ENCODE measurements at regions not wholly inside any gene's neighbourhood (a gene's known extent, or its start where the extent isn't known, plus 50 kb on each side); places are given as distances from the start of the nearest gene placed in this dataset.

- DNase-seq: no peak
Observed at GRCh38 chr6:94372229-94372628, 952.9 kb upstream of the EPHA7 start.

GRCh38 chr6:94367316-94367715 lies 948.0 kb upstream of the EPHA7 start:
- DNase-seq: no peak

- DNase-seq: no peak
Observed at GRCh38 chr6:94362061-94362864, 942.9 kb upstream of the EPHA7 start.

GRCh38 chr6:94361304-94362060 lies 942.1 kb upstream of the EPHA7 start:
- no peak for DNase-seq

GRCh38 chr6:94357381-94357980 lies 938.1 kb upstream of the EPHA7 start:
- DNase-seq: no peak

GRCh38 chr6:94350833-94351232 lies 931.5 kb upstream of the EPHA7 start:
- DNase-seq: no peak

GRCh38 chr6:94349227-94349626 lies 929.9 kb upstream of the EPHA7 start:
- DNase-seq: no peak

GRCh38 chr6:94344866-94345265 lies 925.5 kb upstream of the EPHA7 start:
- no peak for DNase-seq

- no peak for DNase-seq
Observed at GRCh38 chr6:94341173-94341572, 921.8 kb upstream of the EPHA7 start.

- DNase-seq: no peak
Observed at GRCh38 chr6:94323853-94324252, 904.5 kb upstream of the EPHA7 start.

- peak in 1 of 3 donors; percentile 8 for DNase-seq
Observed at GRCh38 chr6:94300424-94301144, 881.2 kb upstream of the EPHA7 start.

- no peak for DNase-seq
Observed at GRCh38 chr6:94289131-94289530, 869.8 kb upstream of the EPHA7 start.

- no peak for DNase-seq
Observed at GRCh38 chr6:94278146-94278545, 858.8 kb upstream of the EPHA7 start.

- no peak for DNase-seq
Observed at GRCh38 chr6:94272327-94272726, 853.0 kb upstream of the EPHA7 start.

GRCh38 chr6:94270091-94270948 lies 851.0 kb upstream of the EPHA7 start:
- DNase-seq: no peak

GRCh38 chr6:94269256-94269655 lies 849.9 kb upstream of the EPHA7 start:
- DNase-seq: no peak

GRCh38 chr6:94260765-94261164 lies 841.4 kb upstream of the EPHA7 start:
- DNase-seq: no peak

- DNase-seq: peak in 1 of 3 donors; percentile 11
Observed at GRCh38 chr6:94254689-94255088, 835.3 kb upstream of the EPHA7 start.

GRCh38 chr6:94251878-94252277 lies 832.5 kb upstream of the EPHA7 start:
- DNase-seq: no peak

GRCh38 chr6:94245395-94245794 lies 826.0 kb upstream of the EPHA7 start:
- no peak for DNase-seq

- no peak for DNase-seq
Observed at GRCh38 chr6:94238868-94239267, 819.5 kb upstream of the EPHA7 start.

All from muscle of back (tissue), 3 donors.